ENCODE measurements at regions not wholly inside any gene's neighbourhood (a gene's known extent, or its start where the extent isn't known, plus 50 kb on each side); places are given as distances from the start of the nearest gene placed in this dataset.

DNA sequence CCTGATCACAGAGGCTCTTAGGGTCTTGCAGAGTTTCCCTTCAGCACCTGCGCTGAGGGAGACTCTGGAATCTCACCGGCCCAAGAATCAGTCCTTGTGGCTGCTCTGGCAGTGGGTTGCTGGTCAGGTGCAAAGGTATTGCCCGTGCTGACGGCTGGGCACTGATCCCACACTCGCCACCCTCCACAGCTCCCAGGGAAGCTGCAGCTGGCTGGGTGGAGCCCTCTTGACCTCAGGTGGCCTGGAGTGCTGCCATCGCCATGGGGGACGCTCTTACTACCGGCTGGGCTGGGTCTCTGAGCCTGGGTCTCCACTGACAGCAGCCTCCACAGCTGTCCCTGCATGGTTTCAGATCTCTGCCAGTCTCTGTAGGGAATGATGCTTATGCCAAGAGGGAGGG lies 52.6 kb upstream of the EPHB3 start:
- DNase-seq (ENCODE audit: low spot score), result no peak

DNA sequence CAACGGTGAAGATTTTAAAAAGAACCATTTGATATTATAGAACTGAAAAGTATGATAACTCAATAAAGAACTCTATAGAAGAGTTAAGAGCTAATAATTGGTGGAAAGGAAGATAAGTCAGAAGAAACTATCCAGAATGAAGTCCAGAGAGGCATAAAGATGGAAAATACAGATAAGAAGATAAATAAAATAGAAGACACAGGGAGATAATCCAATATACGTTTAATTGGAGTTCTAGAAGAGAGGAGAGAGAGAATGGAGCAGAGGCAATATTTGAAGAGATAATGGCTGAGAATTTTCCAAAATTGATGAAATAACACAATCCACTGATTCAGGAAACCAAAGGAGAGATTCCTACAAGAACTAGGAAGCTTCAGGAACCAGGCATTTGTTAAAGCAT lies 49.8 kb upstream of the EPHB3 start:
- DNase-seq (ENCODE audit: low spot score), result no peak
